ENCODE measurements at regions not wholly inside any gene's neighbourhood (a gene's known extent, or its start where the extent isn't known, plus 50 kb on each side); places are given as distances from the start of the nearest gene placed in this dataset.

- no peak for TF ChIP-seq EZH2 (IDR thresholded peaks at IDR 0.05; ENCODE audit: low read length, missing control alignments)
- no peak for TF ChIP-seq CTCF (conservative IDR thresholded peaks at IDR 0.05 in 1 of 2, IDR thresholded peaks at IDR 0.05 in 1 of 2; ENCODE audit: low read depth in 1 of 2, low read length in 2 of 2)
Observed at GRCh38 chr10:78215645-78216044, 182.0 kb downstream of the RPS24 start.
